Prostate gland (tissue), 2 donors: ENCODE measurements at regions not wholly inside any gene's neighbourhood (a gene's known extent, or its start where the extent isn't known, plus 50 kb on each side); places are given as distances from the start of the nearest gene placed in this dataset.

Source experiments
- POLR2A ChIP-seq: fragments of 450-650 bp; IDR thresholded peaks from one replicate; pipeline ENCODE4 v1.6.1; 2016; ENCODE audit warnings: antibody characterized with exemption, mild to moderate bottlenecking
- TF ChIP-seq, protein P1 (sequence below), 4 experiments: fragments of 200-600 bp in 2 of 4; fragments of 450-650 bp in 2 of 4; sonication (generic) in 2 of 4; IDR thresholded peaks; 1 replicate in 3 of 4; 2 replicates in 1 of 4; pipeline ENCODE4 v1.5.1; 2016 to 2019; ENCODE audit warnings: antibody characterized with exemption in 4 of 4, mild to moderate bottlenecking in 2 of 4, moderate library complexity in 2 of 4

DNA sequence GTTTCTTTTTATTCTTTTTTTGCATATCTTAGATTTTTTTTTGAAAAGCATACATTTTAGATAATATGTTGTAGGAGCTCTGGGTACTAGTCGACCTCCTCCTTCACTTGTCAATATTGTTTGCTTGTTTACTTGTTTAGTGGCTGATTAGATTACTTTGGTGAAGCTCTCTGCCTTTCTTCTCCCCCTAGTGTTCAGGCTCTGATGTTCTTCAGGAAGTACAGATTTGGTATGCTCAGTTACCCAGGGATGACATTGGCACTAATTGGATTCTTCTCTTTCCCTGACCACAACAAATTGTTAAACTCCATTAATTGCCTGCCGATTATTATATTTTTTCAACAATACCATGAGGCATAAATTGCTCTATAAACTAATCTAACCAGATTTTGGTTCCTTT is 491.2 kb downstream of the SUCLG1 start:
- TF ChIP-seq, protein P1, sequence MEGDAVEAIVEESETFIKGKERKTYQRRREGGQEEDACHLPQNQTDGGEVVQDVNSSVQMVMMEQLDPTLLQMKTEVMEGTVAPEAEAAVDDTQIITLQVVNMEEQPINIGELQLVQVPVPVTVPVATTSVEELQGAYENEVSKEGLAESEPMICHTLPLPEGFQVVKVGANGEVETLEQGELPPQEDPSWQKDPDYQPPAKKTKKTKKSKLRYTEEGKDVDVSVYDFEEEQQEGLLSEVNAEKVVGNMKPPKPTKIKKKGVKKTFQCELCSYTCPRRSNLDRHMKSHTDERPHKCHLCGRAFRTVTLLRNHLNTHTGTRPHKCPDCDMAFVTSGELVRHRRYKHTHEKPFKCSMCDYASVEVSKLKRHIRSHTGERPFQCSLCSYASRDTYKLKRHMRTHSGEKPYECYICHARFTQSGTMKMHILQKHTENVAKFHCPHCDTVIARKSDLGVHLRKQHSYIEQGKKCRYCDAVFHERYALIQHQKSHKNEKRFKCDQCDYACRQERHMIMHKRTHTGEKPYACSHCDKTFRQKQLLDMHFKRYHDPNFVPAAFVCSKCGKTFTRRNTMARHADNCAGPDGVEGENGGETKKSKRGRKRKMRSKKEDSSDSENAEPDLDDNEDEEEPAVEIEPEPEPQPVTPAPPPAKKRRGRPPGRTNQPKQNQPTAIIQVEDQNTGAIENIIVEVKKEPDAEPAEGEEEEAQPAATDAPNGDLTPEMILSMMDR (IDR thresholded peaks at IDR 0.05) = no peak
- TF ChIP-seq POLR2A = no peak
